ENCODE measurements at regions not wholly inside any gene's neighbourhood (a gene's known extent, or its start where the extent isn't known, plus 50 kb on each side); places are given as distances from the start of the nearest gene placed in this dataset.
A peak's percentile ranks its signal among the peaks of the same experiment; 100 is the strongest.

DNA sequence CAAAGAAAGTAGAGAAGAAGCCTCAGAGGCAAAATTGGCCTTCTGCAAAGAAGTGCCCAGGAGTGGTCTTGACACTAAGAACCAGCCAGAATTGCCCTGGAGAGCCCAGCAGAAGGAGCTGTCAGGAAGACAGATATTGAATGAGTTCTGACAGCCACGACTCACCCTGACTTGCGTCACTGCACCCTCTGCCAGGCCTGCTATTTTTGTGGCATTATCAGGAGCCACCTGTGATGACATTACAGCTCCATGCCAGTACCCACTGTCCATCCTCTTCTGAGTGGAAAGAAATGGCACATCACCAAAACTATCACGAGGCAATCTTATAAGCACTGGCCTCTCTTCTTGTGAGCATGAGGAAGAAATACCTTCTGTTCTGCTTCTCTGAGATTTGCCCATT is 67.7 kb downstream of the SMIM20 start:
- Histone ChIP-seq H3K23ac (ENCODE audit: low read length) (no peak overlapping the region), H2BK120ac (ENCODE audit: low read depth, low read length) (no peak overlapping the region), H3K4me1 (ENCODE audit: control insufficient read depth, low read depth, low read length) (peaks cover 7% of the 10 kb centered on the region), H3K4me3 (ENCODE audit: low read length) (no peak overlapping the region), H2AK5ac (ENCODE audit: low read length) (no peak overlapping the region), H2BK15ac (replicated peaks; ENCODE audit: low read depth) (no peak overlapping the region), H3K4ac (ENCODE audit: low read depth, low read length) (no peak overlapping the region), H3K18ac (ENCODE audit: low read length) (no peak overlapping the region), H3K4me2 (ENCODE audit: low read length) (no peak overlapping the region), H3K56ac (ENCODE audit: low read length) (no peak overlapping the region), H3K36me3 (ENCODE audit: control insufficient read depth, insufficient read depth, low read length) (no peaks in the 10 kb centered on the region), H3K79me1 (ENCODE audit: low read length) (no peaks in the 10 kb centered on the region), H4K5ac (ENCODE audit: low read length) (no peak overlapping the region), H3K79me2 (ENCODE audit: control insufficient read depth, insufficient read depth, low read length) (no peaks in the 10 kb centered on the region), H3K27ac (ENCODE audit: low read depth, low read length) (no peak overlapping the region), H3K9ac (ENCODE audit: low read length) (no peak overlapping the region), H3K27me3 (ENCODE audit: insufficient read depth, low read length, poor library complexity) (no peaks in the 10 kb centered on the region), H2BK5ac (ENCODE audit: low read length) (no peak overlapping the region), H4K8ac (ENCODE audit: low read depth, low read length) (no peak overlapping the region)
- no peak for DNase-seq
- no CpG with 5 or more reads among the region's 3 CpGs for WGBS (ENCODE audit: extremely low coverage, insufficient coverage, low lambda C conversion rate)

DNA sequence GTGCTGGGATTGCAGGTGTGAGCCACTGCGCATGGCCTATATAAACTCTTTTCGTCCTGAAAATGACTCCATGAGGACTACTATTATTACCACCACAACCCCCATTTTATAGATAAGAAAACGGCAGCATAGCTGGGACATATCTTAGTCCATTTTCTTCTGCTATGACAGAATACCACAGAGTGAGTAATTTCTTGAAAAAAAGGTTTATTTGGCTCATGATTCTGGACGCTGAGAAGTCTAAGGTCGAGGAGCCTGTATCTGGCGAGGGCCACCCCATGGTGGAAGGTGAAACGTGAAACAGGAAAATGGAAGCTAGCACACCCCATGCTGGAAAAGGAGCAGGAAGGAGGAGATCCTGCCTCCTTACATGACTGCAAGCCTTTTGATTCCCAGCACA is 68.9 kb downstream of the SMIM20 start:
- Histone ChIP-seq H2AK5ac (ENCODE audit: low read length) (no peak overlapping the region), H3K27me3 (ENCODE audit: insufficient read depth, low read length, poor library complexity) (no peaks in the 10 kb centered on the region), H3K4me3 (ENCODE audit: low read length) (no peak overlapping the region), H3K27ac (ENCODE audit: low read depth, low read length) (no peak overlapping the region), H3K79me2 (ENCODE audit: control insufficient read depth, insufficient read depth, low read length) (no peaks in the 10 kb centered on the region), H3K18ac (ENCODE audit: low read length) (no peak overlapping the region), H3K79me1 (ENCODE audit: low read length) (no peaks in the 10 kb centered on the region), H2BK5ac (ENCODE audit: low read length) (no peak overlapping the region), H3K56ac (ENCODE audit: low read length) (no peak overlapping the region), H3K9ac (ENCODE audit: low read length) (no peak overlapping the region), H4K5ac (ENCODE audit: low read length) (no peak overlapping the region), H2BK15ac (replicated peaks; ENCODE audit: low read depth) (no peak overlapping the region), H3K4me2 (ENCODE audit: low read length) (no peak overlapping the region), H2BK120ac (ENCODE audit: low read depth, low read length) (no peak overlapping the region), H3K36me3 (ENCODE audit: control insufficient read depth, insufficient read depth, low read length) (no peaks in the 10 kb centered on the region), H3K23ac (ENCODE audit: low read length) (no peak overlapping the region), H3K4me1 (ENCODE audit: control insufficient read depth, low read depth, low read length) (peaks cover 3% of the 10 kb centered on the region), H4K8ac (ENCODE audit: low read depth, low read length) (no peak overlapping the region), H3K4ac (ENCODE audit: low read depth, low read length) (no peak overlapping the region)
- DNase-seq = no peak
- no CpG with 5 or more reads among the region's 7 CpGs for WGBS (ENCODE audit: extremely low coverage, insufficient coverage, low lambda C conversion rate)

DNA sequence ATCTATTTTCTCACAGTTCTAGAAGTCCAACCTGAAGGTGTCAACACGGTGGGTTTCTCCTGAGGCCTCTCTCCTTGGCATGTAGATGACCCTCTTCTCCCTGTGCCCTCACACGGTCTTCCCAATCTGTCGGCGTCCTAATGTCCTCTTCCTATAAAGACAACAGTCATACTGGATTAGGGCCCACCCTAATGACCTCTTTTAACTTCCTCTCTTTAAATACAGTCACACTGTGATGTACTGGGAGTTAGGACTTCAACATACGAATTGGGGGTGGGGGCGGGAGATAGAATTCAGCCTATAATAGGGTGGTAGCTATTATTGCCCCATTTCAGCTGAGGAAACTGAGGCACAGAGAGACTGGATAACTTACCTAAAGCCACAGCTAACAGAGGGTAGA is 70.2 kb downstream of the SMIM20 start:
- Histone ChIP-seq H3K4ac (ENCODE audit: low read depth, low read length) (no peak overlapping the region), H2BK120ac (ENCODE audit: low read depth, low read length) (no peak overlapping the region), H4K5ac (ENCODE audit: low read length) (no peak overlapping the region), H3K18ac (ENCODE audit: low read length) (no peak overlapping the region), H3K36me3 (ENCODE audit: control insufficient read depth, insufficient read depth, low read length) (no peaks in the 10 kb centered on the region), H3K27me3 (ENCODE audit: insufficient read depth, low read length, poor library complexity) (no peaks in the 10 kb centered on the region), H2BK5ac (ENCODE audit: low read length) (no peak overlapping the region), H2AK5ac (ENCODE audit: low read length) (no peak overlapping the region), H3K4me2 (ENCODE audit: low read length) (no peak overlapping the region), H3K79me1 (ENCODE audit: low read length) (no peaks in the 10 kb centered on the region), H3K27ac (ENCODE audit: low read depth, low read length) (no peak overlapping the region), H2BK15ac (replicated peaks; ENCODE audit: low read depth) (no peak overlapping the region), H3K23ac (ENCODE audit: low read length) (no peak overlapping the region), H3K56ac (ENCODE audit: low read length) (no peak overlapping the region), H3K79me2 (ENCODE audit: control insufficient read depth, insufficient read depth, low read length) (no peaks in the 10 kb centered on the region), H4K8ac (ENCODE audit: low read depth, low read length) (no peak overlapping the region), H3K4me1 (ENCODE audit: control insufficient read depth, low read depth, low read length) (no peaks in the 10 kb centered on the region), H3K4me3 (ENCODE audit: low read length) (no peak overlapping the region), H3K9ac (ENCODE audit: low read length) (no peak overlapping the region)
- no CpG with 5 or more reads among the region's 6 CpGs for WGBS (ENCODE audit: extremely low coverage, insufficient coverage, low lambda C conversion rate)
- DNase-seq = no peak

DNA sequence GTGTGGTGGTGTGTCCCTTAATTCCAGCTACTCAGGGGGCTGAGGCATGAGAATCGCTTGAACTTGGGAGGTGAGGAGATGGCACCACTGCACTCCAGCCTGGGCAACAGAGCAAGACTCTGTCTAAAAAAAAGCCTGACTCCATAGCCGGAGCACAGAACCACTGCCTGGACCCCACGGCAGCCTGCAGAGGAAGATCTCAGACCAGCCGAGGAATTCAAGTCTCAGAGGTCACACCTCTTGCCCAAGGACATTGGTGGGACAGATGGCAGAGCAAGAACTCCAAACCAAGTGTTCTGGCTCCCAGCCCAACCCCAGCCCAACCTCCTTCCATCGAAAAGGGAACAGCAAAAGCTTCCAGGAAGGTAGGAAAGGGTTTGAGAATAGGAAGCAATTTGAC is 70.8 kb downstream of the SMIM20 start:
- Histone ChIP-seq H3K9ac (ENCODE audit: low read length) (no peak overlapping the region), H3K79me1 (ENCODE audit: low read length) (no peaks in the 10 kb centered on the region), H2BK5ac (ENCODE audit: low read length) (no peak overlapping the region), H3K79me2 (ENCODE audit: control insufficient read depth, insufficient read depth, low read length) (no peaks in the 10 kb centered on the region), H3K4ac (ENCODE audit: low read depth, low read length) (no peak overlapping the region), H2BK15ac (replicated peaks; ENCODE audit: low read depth) (no peak overlapping the region), H3K56ac (ENCODE audit: low read length) (no peak overlapping the region), H4K8ac (ENCODE audit: low read depth, low read length) (no peak overlapping the region), H3K27ac (ENCODE audit: low read depth, low read length) (no peak overlapping the region), H3K36me3 (ENCODE audit: control insufficient read depth, insufficient read depth, low read length) (no peaks in the 10 kb centered on the region), H3K23ac (ENCODE audit: low read length) (no peak overlapping the region), H3K4me1 (ENCODE audit: control insufficient read depth, low read depth, low read length) (no peaks in the 10 kb centered on the region), H2BK120ac (ENCODE audit: low read depth, low read length) (no peak overlapping the region), H3K27me3 (ENCODE audit: insufficient read depth, low read length, poor library complexity) (no peaks in the 10 kb centered on the region), H3K4me2 (ENCODE audit: low read length) (no peak overlapping the region), H3K18ac (ENCODE audit: low read length) (no peak overlapping the region), H3K4me3 (ENCODE audit: low read length) (no peak overlapping the region), H2AK5ac (ENCODE audit: low read length) (no peak overlapping the region), H4K5ac (ENCODE audit: low read length) (no peak overlapping the region)
- no peak for DNase-seq
- no CpG with 5 or more reads among the region's 5 CpGs for WGBS (ENCODE audit: extremely low coverage, insufficient coverage, low lambda C conversion rate)

DNA sequence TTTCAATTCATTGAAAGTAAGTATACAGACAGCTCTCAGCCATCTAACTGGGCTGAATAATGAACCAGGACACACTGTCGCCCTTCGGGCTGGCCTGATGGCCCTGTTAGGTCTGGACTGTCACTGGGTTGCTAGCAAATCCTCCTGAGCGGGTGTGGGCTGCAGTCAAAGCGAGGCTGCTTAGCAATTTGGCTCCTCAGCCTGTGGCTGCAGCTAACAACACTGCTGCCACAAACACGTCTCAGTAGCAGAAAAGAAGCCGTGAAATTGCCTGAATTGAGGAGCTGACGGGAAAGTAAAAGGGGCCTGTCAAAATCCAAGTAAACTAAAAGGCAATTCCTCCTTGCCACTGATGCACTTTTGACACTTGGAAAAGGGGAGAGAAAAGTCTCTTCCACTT is 72.8 kb downstream of the SMIM20 start:
- no peak overlapping the region for H3K18ac ChIP-seq (ENCODE audit: low read length)
- no peak overlapping the region for H2BK120ac ChIP-seq (ENCODE audit: low read depth, low read length)
- peak overlapping the region; percentile 39 for H3K56ac ChIP-seq (ENCODE audit: low read length)
- no peak overlapping the region for H2AK5ac ChIP-seq (ENCODE audit: low read length)
- H3K27me3 ChIP-seq (ENCODE audit: insufficient read depth, low read length, poor library complexity) = no peaks in the 10 kb centered on the region
- no peak overlapping the region for H2BK5ac ChIP-seq (ENCODE audit: low read length)
- no peak overlapping the region for H3K23ac ChIP-seq (ENCODE audit: low read length)
- H3K4me2 ChIP-seq (ENCODE audit: low read length) = no peak overlapping the region
- peak overlapping the region; percentile 13 for H4K5ac ChIP-seq (ENCODE audit: low read length)
- H3K79me1 ChIP-seq (ENCODE audit: low read length) = no peaks in the 10 kb centered on the region
- WGBS (ENCODE audit: extremely low coverage, insufficient coverage, low lambda C conversion rate) = no CpG with 5 or more reads among the region's 7 CpGs
- no peak overlapping the region for H2BK15ac ChIP-seq (replicated peaks; ENCODE audit: low read depth)
- H3K36me3 ChIP-seq (ENCODE audit: control insufficient read depth, insufficient read depth, low read length) = no peaks in the 10 kb centered on the region
- H3K4ac ChIP-seq (ENCODE audit: low read depth, low read length) = no peak overlapping the region
- H4K8ac ChIP-seq (ENCODE audit: low read depth, low read length) = no peak overlapping the region
- DNase-seq = no peak
- no peaks in the 10 kb centered on the region for H3K79me2 ChIP-seq (ENCODE audit: control insufficient read depth, insufficient read depth, low read length)
- no peak overlapping the region for H3K4me3 ChIP-seq (ENCODE audit: low read length)
- H3K27ac ChIP-seq (ENCODE audit: low read depth, low read length) = no peak overlapping the region
- H3K4me1 ChIP-seq (ENCODE audit: control insufficient read depth, low read depth, low read length) = no peaks in the 10 kb centered on the region
- peak overlapping the region; percentile 26 for H3K9ac ChIP-seq (ENCODE audit: low read length)

DNA sequence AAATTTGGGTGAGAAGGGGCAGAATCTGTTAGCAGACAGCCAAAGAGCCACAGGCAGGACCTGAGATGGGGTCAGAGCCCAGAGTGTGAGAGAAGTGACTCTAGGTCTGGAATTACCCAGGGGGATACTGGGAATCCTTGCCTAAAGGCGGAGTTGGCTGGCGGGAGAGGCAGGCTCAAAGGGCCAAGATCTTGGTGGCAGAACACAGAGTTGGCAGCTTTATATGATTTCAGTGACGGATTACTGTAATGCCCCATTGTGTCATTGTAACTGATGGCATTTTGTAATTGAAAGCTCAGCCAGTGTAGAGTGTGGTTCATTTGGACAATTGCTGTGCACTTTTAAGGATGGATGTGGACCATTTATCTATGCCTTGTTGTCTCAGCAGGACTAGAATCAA is 77.3 kb downstream of the SMIM20 start:
- Histone ChIP-seq H3K79me1 (ENCODE audit: low read length) (no peaks in the 10 kb centered on the region), H2BK15ac (replicated peaks; ENCODE audit: low read depth) (no peak overlapping the region), H3K56ac (ENCODE audit: low read length) (peak overlapping the region; percentile 11), H3K27ac (ENCODE audit: low read depth, low read length) (no peak overlapping the region), H3K36me3 (ENCODE audit: control insufficient read depth, insufficient read depth, low read length) (no peaks in the 10 kb centered on the region), H3K18ac (ENCODE audit: low read length) (no peak overlapping the region), H4K5ac (ENCODE audit: low read length) (no peak overlapping the region), H3K4me1 (ENCODE audit: control insufficient read depth, low read depth, low read length) (no peaks in the 10 kb centered on the region), H4K8ac (ENCODE audit: low read depth, low read length) (no peak overlapping the region), H3K4ac (ENCODE audit: low read depth, low read length) (no peak overlapping the region), H2BK120ac (ENCODE audit: low read depth, low read length) (no peak overlapping the region), H3K23ac (ENCODE audit: low read length) (no peak overlapping the region), H3K27me3 (ENCODE audit: insufficient read depth, low read length, poor library complexity) (no peaks in the 10 kb centered on the region), H2BK5ac (ENCODE audit: low read length) (no peak overlapping the region), H3K4me2 (ENCODE audit: low read length) (no peak overlapping the region), H3K4me3 (ENCODE audit: low read length) (no peak overlapping the region), H3K79me2 (ENCODE audit: control insufficient read depth, insufficient read depth, low read length) (no peaks in the 10 kb centered on the region), H3K9ac (ENCODE audit: low read length) (no peak overlapping the region), H2AK5ac (ENCODE audit: low read length) (peak overlapping the region; percentile 39)
- no peak for DNase-seq
- no CpG with 5 or more reads among the region's 3 CpGs for WGBS (ENCODE audit: extremely low coverage, insufficient coverage, low lambda C conversion rate)

All from mesendoderm (in vitro differentiated cells).